ENCODE measurements at regions not wholly inside any gene's neighbourhood (a gene's known extent, or its start where the extent isn't known, plus 50 kb on each side); places are given as distances from the start of the nearest gene placed in this dataset.
"Not testable (repeated sequence)": the region's sequence is repeated elsewhere in the genome, so short reads cannot be mapped to it uniquely, and the experiment has no call there.

GRCh38 chr1:81505831-81506230 lies 294.9 kb upstream of the ADGRL2 start:
- H3K36me3 Mint-ChIP-seq (ENCODE audit: low read depth) = no peaks in the 10 kb centered on the region
- H3K4me1 Mint-ChIP-seq (ENCODE audit: low read depth) = no peaks in the 10 kb centered on the region
- ATAC-seq (ENCODE audit: poor library complexity) = no peak
- H3K4me1 ChIP-seq (ENCODE audit: insufficient read depth, low read length) = no peaks in the 10 kb centered on the region
- H3K9me3 ChIP-seq (ENCODE audit: control insufficient read depth in 1 of 2, insufficient read depth in 1 of 2, low read length in 2 of 2) = peaks cover 0 to 32% of the 10 kb centered on the region in 2 experiments
- no peaks in the 10 kb centered on the region for H3K9me3 Mint-ChIP-seq
- H3K4me3 ChIP-seq (ENCODE audit: low read length) = no peak overlapping the region
- TF ChIP-seq CTCF (IDR thresholded peaks at IDR 0.05) = no peak
- H3K36me3 ChIP-seq (ENCODE audit: insufficient read depth, low read length) = no peaks in the 10 kb centered on the region
- H3K4me3 Mint-ChIP-seq = no peak overlapping the region
- POLR2A ChIA-PET = no interaction called here
- no peaks in the 10 kb centered on the region for H3K27me3 Mint-ChIP-seq
- no peak overlapping the region for H3K27ac ChIP-seq (ENCODE audit: low read depth in 1 of 2, low read length in 2 of 2)
- no peaks in the 10 kb centered on the region for H3K27me3 ChIP-seq (ENCODE audit: control insufficient read depth in 1 of 2, insufficient read depth in 2 of 2, low read length in 2 of 2)
- intact Hi-C loops (cut with DNase I, micrococcal nuclease) = no loop called here
- DNase-seq = no peak
- CTCF ChIA-PET = interaction anchor here (0.6 to 0.7 kb wide), 2 partner anchors 169 to 1974 kb away, joined by 3 read pairs; no protein-coding TSS in a partner anchor
- no peak overlapping the region for H3K27ac Mint-ChIP-seq

DNA sequence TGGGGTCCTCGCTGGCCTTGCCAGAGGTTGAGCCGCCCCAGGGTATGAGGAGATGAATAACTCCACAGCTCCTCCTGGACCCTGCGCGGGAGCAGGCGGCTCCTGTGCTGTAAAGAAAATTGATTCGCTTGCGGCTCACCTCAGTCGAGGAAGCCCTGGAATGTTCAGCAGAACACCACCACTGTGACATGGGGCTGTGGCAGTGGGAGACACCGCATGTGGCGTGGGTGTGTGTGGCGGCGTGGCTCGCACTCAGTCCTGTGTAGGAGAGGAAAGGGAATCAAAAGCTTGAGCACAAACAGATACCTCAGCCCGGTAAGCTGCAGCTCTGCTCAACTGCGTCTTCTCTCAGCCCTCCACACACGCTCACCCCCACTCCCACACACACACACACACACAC lies 295.9 kb upstream of the ADGRL2 start:
- H3K4me3 ChIP-seq (ENCODE audit: low read length); H3K27me3 Mint-ChIP-seq; H3K27ac Mint-ChIP-seq; H3K36me3 Mint-ChIP-seq (ENCODE audit: low read depth); H3K36me3 ChIP-seq (ENCODE audit: insufficient read depth, low read length); intact Hi-C loops (cut with DNase I, micrococcal nuclease); ATAC-seq (ENCODE audit: poor library complexity); H3K4me1 ChIP-seq (ENCODE audit: insufficient read depth, low read length); DNase-seq; H3K27ac ChIP-seq (ENCODE audit: low read depth in 1 of 2, low read length in 2 of 2); H3K4me3 Mint-ChIP-seq; H3K4me1 Mint-ChIP-seq (ENCODE audit: low read depth); POLR2A ChIA-PET; H3K27me3 ChIP-seq (ENCODE audit: control insufficient read depth in 1 of 2, insufficient read depth in 2 of 2, low read length in 2 of 2); H3K9me3 Mint-ChIP-seq: not testable (repeated sequence)
- CTCF ChIA-PET = interaction anchor here (0.7 kb wide), 1 partner anchor 170 kb away, joined by 3 read pairs; no protein-coding TSS in a partner anchor
- H3K9me3 ChIP-seq (ENCODE audit: control insufficient read depth in 1 of 2, insufficient read depth in 1 of 2, low read length in 2 of 2) = peaks cover 0 to 32% of the 10 kb centered on the region in 2 experiments

DNA sequence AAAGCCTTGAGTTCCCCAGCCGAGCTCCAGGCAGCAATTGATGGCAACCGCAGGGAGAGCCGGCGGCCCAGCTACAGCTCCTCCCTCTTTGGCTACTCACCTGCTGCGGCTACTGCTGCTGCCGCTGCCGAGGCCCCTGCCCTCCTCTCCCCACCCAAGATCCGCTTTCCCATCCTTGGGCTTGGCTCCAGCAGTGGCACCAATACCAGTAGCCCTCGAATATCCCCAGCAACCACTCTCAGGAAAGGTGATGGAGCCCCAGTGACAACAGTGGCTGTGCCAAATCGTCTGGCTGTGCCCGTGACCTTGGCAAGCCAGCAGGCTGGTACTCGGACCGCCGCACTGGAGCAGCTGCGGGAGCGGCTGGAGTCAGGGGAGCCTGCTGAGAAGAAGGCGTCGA lies 298.0 kb upstream of the ADGRL2 start:
- H3K9me3 Mint-ChIP-seq; intact Hi-C loops (cut with DNase I, micrococcal nuclease); H3K36me3 ChIP-seq (ENCODE audit: insufficient read depth, low read length); DNase-seq; H3K4me1 ChIP-seq (ENCODE audit: insufficient read depth, low read length); H3K4me3 ChIP-seq (ENCODE audit: low read length); H3K27ac ChIP-seq (ENCODE audit: low read depth in 1 of 2, low read length in 2 of 2); H3K36me3 Mint-ChIP-seq (ENCODE audit: low read depth); ATAC-seq (ENCODE audit: poor library complexity); CTCF ChIA-PET; H3K27ac Mint-ChIP-seq; H3K27me3 ChIP-seq (ENCODE audit: control insufficient read depth in 1 of 2, insufficient read depth in 2 of 2, low read length in 2 of 2); H3K4me3 Mint-ChIP-seq; POLR2A ChIA-PET; H3K27me3 Mint-ChIP-seq; H3K4me1 Mint-ChIP-seq (ENCODE audit: low read depth): not testable (repeated sequence)
- H3K9me3 ChIP-seq (ENCODE audit: control insufficient read depth in 1 of 2, insufficient read depth in 1 of 2, low read length in 2 of 2) = peaks cover 0 to 32% of the 10 kb centered on the region in 2 experiments

DNA sequence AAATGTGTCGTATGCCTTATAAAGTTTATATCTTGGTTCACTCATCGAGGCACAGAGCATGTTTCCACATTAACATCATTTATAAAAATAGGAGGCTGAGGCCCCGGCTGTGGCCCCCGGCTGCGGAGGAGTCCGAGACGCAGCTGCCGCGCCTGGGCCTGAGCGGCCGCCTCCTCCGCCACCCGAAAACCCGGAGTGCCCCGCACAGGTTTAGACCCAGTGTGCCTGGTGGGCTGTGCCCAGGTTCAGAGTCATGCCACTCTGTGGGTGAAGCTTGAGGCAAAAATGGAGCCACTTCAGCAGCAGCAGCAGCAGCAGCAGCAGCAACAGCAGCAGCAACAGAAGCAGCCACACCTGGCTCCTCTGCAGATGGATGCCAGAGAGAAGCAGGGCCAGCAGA lies 299.2 kb upstream of the ADGRL2 start:
- peaks cover 0 to 32% of the 10 kb centered on the region in 2 experiments for H3K9me3 ChIP-seq (ENCODE audit: control insufficient read depth in 1 of 2, insufficient read depth in 1 of 2, low read length in 2 of 2)
- H3K27me3 ChIP-seq (ENCODE audit: control insufficient read depth in 1 of 2, insufficient read depth in 2 of 2, low read length in 2 of 2); H3K36me3 ChIP-seq (ENCODE audit: insufficient read depth, low read length); H3K27me3 Mint-ChIP-seq; H3K9me3 Mint-ChIP-seq; H3K4me3 Mint-ChIP-seq; ATAC-seq (ENCODE audit: poor library complexity); H3K4me1 Mint-ChIP-seq (ENCODE audit: low read depth); CTCF ChIA-PET; POLR2A ChIA-PET; H3K27ac ChIP-seq (ENCODE audit: low read depth in 1 of 2, low read length in 2 of 2); H3K4me3 ChIP-seq (ENCODE audit: low read length); H3K4me1 ChIP-seq (ENCODE audit: insufficient read depth, low read length); H3K27ac Mint-ChIP-seq; DNase-seq; intact Hi-C loops (cut with DNase I, micrococcal nuclease); H3K36me3 Mint-ChIP-seq (ENCODE audit: low read depth): not testable (repeated sequence)
